GM21737 (cell line): ENCODE measurements at regions not wholly inside any gene's neighbourhood (a gene's known extent, or its start where the extent isn't known, plus 50 kb on each side); places are given as distances from the start of the nearest gene placed in this dataset.

Experiments used
- ATAC-seq: cut with Tn5 transposase; IDR thresholded peaks from one replicate; pipeline ENCODE4 v1.9.1; 2021; ENCODE audit warnings: mild to moderate bottlenecking, moderate library complexity; ENCODE audit not compliant: unreplicated experiment

GRCh38 chr13:30108216-30108912 lies 199.0 kb downstream of the KATNAL1 start:
- no peak for ATAC-seq

- ATAC-seq = no peak
Measured at GRCh38 chr13:30107521-30108136, 199.7 kb downstream of the KATNAL1 start.

- ATAC-seq = no peak
Measured at GRCh38 chr13:30107121-30107520, 200.2 kb downstream of the KATNAL1 start.

GRCh38 chr13:30105381-30105780 lies 202.0 kb downstream of the KATNAL1 start:
- ATAC-seq = no peak

GRCh38 chr13:30103161-30103840 lies 204.1 kb downstream of the KATNAL1 start:
- no peak for ATAC-seq

GRCh38 chr13:30100226-30100625 lies 207.1 kb downstream of the KATNAL1 start:
- no peak for ATAC-seq

- no peak for ATAC-seq
Measured at GRCh38 chr13:30097701-30098100, 209.7 kb downstream of the KATNAL1 start.

- no peak for ATAC-seq
Measured at GRCh38 chr13:30097089-30097488, 210.3 kb downstream of the KATNAL1 start.

GRCh38 chr13:30094015-30094414 lies 213.3 kb downstream of the KATNAL1 start:
- ATAC-seq = no peak

GRCh38 chr13:30093236-30093635 lies 214.1 kb downstream of the KATNAL1 start:
- no peak for ATAC-seq

- ATAC-seq = no peak
Measured at GRCh38 chr13:30091691-30092090, 215.7 kb downstream of the KATNAL1 start.

GRCh38 chr13:30091035-30091434 lies 216.3 kb downstream of the KATNAL1 start:
- ATAC-seq = no peak

- ATAC-seq = no peak
Measured at GRCh38 chr13:30088312-30088855, 219.0 kb downstream of the KATNAL1 start.

- ATAC-seq = no peak
Measured at GRCh38 chr13:30085087-30085486, 222.3 kb downstream of the KATNAL1 start.

- no peak for ATAC-seq
Measured at GRCh38 chr13:30082391-30082790, 225.0 kb downstream of the KATNAL1 start.

GRCh38 chr13:30081331-30081730 lies 226.0 kb downstream of the KATNAL1 start:
- ATAC-seq = no peak

GRCh38 chr13:30079501-30079900 lies 227.8 kb downstream of the KATNAL1 start:
- no peak for ATAC-seq

- ATAC-seq = no peak
Measured at GRCh38 chr13:30078059-30078458, 227.6 kb upstream of the UBL3 start.

- ATAC-seq = no peak
Measured at GRCh38 chr13:30077240-30077735, 226.9 kb upstream of the UBL3 start.

GRCh38 chr13:30074955-30075614 lies 224.7 kb upstream of the UBL3 start:
- no peak for ATAC-seq

- no peak for ATAC-seq
Measured at GRCh38 chr13:30074431-30074830, 224.0 kb upstream of the UBL3 start.
